WTC11 (cell line): ENCODE measurements at regions not wholly inside any gene's neighbourhood (a gene's known extent, or its start where the extent isn't known, plus 50 kb on each side); places are given as distances from the start of the nearest gene placed in this dataset.

Experiments used
- ATAC-seq: fragments of 200-7000 bp; cut with Tn5 transposase; 2 replicates; pipeline ENCODE4 v1.10.0; 2021; ENCODE audit warnings: mild to moderate bottlenecking, moderate library complexity
- CTCF ChIA-PET: fragments of 300-600 bp; sonication (Branson Sonifier 250); formaldehyde crosslinking; loops from one replicate; lab custom pipeline; 2021; ENCODE audit warnings: antibody characterized with exemption; lab: Charles Lee
- POLR2A ChIA-PET: fragments of 350-600 bp; sonication (Branson Sonifier 250); formaldehyde crosslinking; loops from one replicate; lab custom pipeline; 2021; ENCODE audit warnings: antibody characterized with exemption; lab: Charles Lee
- DNase-seq: peaks from one replicate; pipeline ENCODE4 v3.0.0; 2021; ENCODE audit warnings: low spot score
- H3K27ac Mint-ChIP-seq: 2 replicates; pipeline ENCODE4 v1.8.0; 2021; ENCODE audit warnings: mixed read lengths
- H3K27me3 Mint-ChIP-seq: 2 replicates; pipeline ENCODE4 v1.8.0; 2021; ENCODE audit warnings: low read depth, mild to moderate bottlenecking, moderate library complexity, mixed read lengths
- H3K36me3 Mint-ChIP-seq: 2 replicates; pipeline ENCODE4 v1.8.0; 2021; ENCODE audit warnings: mixed read lengths
- H3K4me1 Mint-ChIP-seq: 2 replicates; pipeline ENCODE4 v1.8.0; 2022; ENCODE audit warnings: mixed read lengths
- H3K4me3 Mint-ChIP-seq: 2 replicates; pipeline ENCODE4 v1.8.0; 2021; ENCODE audit warnings: mild to moderate bottlenecking, moderate library complexity, mixed read lengths
- H3K9me3 Mint-ChIP-seq: 2 replicates; pipeline ENCODE4 v1.8.0; 2021; ENCODE audit warnings: mixed read lengths
- AFF4 ChIP-seq: sonication (generic); formaldehyde crosslinking; IDR thresholded peaks from 2 replicates; pipeline ENCODE4 v1.8.1; 2023; ENCODE audit warnings: mild to moderate bottlenecking, missing genetic modification reagents, borderline replicate concordance
- ATF6 ChIP-seq: sonication (generic); formaldehyde crosslinking; IDR thresholded peaks from 2 replicates; pipeline ENCODE4 v1.8.1; 2023; ENCODE audit warnings: mild to moderate bottlenecking, missing genetic modification reagents
- CREM ChIP-seq: sonication (generic); formaldehyde crosslinking; IDR thresholded peaks from 2 replicates; pipeline ENCODE4 v1.8.1; 2022; ENCODE audit warnings: mild to moderate bottlenecking, missing genetic modification reagents, moderate library complexity
- E2F1 ChIP-seq: sonication (generic); formaldehyde crosslinking; IDR thresholded peaks from 2 replicates; pipeline ENCODE4 v1.8.0; 2022; ENCODE audit warnings: mild to moderate bottlenecking, missing genetic modification reagents
- HMGA2 ChIP-seq: fragments of 250-450 bp; sonication (Bioruptor Pico); IDR thresholded peaks from 2 replicates; pipeline ENCODE4 v1.4.0; 2021; ENCODE audit warnings: mild to moderate bottlenecking, moderate library complexity
- MYBL2 ChIP-seq: sonication (generic); formaldehyde crosslinking; IDR thresholded peaks from 2 replicates; pipeline ENCODE4 v1.8.1; 2023; ENCODE audit warnings: mild to moderate bottlenecking, moderate library complexity, missing genetic modification reagents
- PRDM15 ChIP-seq: sonication (generic); formaldehyde crosslinking; IDR thresholded peaks from 2 replicates; pipeline ENCODE4 v1.8.0; 2022; ENCODE audit warnings: missing genetic modification reagents
- RELA ChIP-seq: sonication (generic); formaldehyde crosslinking; IDR thresholded peaks from 2 replicates; pipeline ENCODE4 v1.8.1; 2022; ENCODE audit warnings: missing genetic modification reagents, mild to moderate bottlenecking, borderline replicate concordance
- SOX15 ChIP-seq: fragments of 250-450 bp; sonication (Bioruptor Pico); IDR thresholded peaks from 2 replicates; pipeline ENCODE4 v1.9.0; 2021; ENCODE audit warnings: mild to moderate bottlenecking
- TP53 ChIP-seq: sonication (generic); formaldehyde crosslinking; IDR thresholded peaks from 2 replicates; pipeline ENCODE4 v1.8.1; 2023; ENCODE audit warnings: mild to moderate bottlenecking, missing genetic modification reagents
- ZNF121 ChIP-seq: sonication (generic); formaldehyde crosslinking; IDR thresholded peaks from 2 replicates; pipeline ENCODE4 v1.8.0; 2023; ENCODE audit warnings: missing genetic modification reagents
- ZNF263 ChIP-seq: sonication (generic); formaldehyde crosslinking; IDR thresholded peaks from 2 replicates; pipeline ENCODE4 v1.8.1; 2022; ENCODE audit warnings: low read depth, mild to moderate bottlenecking, moderate library complexity, missing genetic modification reagents
- TF ChIP-seq, protein P1 (sequence below): fragments of 250-450 bp; sonication (Bioruptor Pico); IDR thresholded peaks from 2 replicates; pipeline ENCODE4 v1.9.0; 2021; ENCODE audit warnings: mild to moderate bottlenecking
- TF ChIP-seq, protein P2 (sequence below): fragments of 200-600 bp; IDR thresholded peaks from 2 replicates; pipeline ENCODE4 v1.8.0; 2022; ENCODE audit warnings: antibody characterized with exemption

DNA sequence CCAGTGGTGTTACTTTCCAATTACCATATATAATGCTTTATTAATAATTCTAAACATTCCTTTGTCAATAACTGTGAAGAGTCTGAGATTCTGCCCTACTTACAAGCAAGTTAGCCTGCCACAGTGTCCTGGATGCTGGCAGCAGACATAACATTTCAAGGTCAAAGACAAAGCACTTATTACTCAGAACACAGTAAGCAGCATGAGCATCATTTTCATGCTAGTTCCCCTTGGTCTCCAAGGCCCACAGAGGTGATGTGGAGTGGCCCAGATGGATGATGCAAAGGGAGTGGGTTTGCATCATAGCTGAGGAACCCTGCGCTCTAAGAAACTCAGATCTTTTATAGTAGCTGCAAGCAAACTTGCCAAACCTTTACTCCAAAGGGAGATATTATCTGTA, 349.7 kb downstream of the ZEB2 start (continued):
- TF ChIP-seq E2F1 (CRISPR knock-in tag) (no peak), ATF6 (CRISPR knock-in tag) (no peak)

- no peak for ATAC-seq
- H3K4me3 Mint-ChIP-seq = no peak overlapping the region
- H3K9me3 Mint-ChIP-seq = no peaks in the 10 kb centered on the region
- no peak for TF ChIP-seq MYBL2 (CRISPR knock-in tag)
- TF ChIP-seq CREM (CRISPR knock-in tag) = no peak
- TF ChIP-seq, protein P1, sequence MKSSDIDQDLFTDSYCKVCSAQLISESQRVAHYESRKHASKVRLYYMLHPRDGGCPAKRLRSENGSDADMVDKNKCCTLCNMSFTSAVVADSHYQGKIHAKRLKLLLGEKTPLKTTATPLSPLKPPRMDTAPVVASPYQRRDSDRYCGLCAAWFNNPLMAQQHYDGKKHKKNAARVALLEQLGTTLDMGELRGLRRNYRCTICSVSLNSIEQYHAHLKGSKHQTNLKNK (CRISPR knock-in tag) = no peak
- no peak for TF ChIP-seq PRDM15 (CRISPR knock-in tag)
- no peak for TF ChIP-seq AFF4 (CRISPR knock-in tag)
- no peak for TF ChIP-seq ZNF263 (CRISPR knock-in tag)
- no peak for TF ChIP-seq RELA
- no peak for TF ChIP-seq TP53
- no peak for TF ChIP-seq SOX15 (CRISPR knock-in tag)
- TF ChIP-seq, protein P2, sequence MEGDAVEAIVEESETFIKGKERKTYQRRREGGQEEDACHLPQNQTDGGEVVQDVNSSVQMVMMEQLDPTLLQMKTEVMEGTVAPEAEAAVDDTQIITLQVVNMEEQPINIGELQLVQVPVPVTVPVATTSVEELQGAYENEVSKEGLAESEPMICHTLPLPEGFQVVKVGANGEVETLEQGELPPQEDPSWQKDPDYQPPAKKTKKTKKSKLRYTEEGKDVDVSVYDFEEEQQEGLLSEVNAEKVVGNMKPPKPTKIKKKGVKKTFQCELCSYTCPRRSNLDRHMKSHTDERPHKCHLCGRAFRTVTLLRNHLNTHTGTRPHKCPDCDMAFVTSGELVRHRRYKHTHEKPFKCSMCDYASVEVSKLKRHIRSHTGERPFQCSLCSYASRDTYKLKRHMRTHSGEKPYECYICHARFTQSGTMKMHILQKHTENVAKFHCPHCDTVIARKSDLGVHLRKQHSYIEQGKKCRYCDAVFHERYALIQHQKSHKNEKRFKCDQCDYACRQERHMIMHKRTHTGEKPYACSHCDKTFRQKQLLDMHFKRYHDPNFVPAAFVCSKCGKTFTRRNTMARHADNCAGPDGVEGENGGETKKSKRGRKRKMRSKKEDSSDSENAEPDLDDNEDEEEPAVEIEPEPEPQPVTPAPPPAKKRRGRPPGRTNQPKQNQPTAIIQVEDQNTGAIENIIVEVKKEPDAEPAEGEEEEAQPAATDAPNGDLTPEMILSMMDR = no peak
- TF ChIP-seq HMGA2 (CRISPR knock-in tag) = no peak
- no peak for TF ChIP-seq ZNF121
- TF ChIP-seq, all 79 proteins: peak for 0
- POLR2A ChIA-PET = no interaction called here
- CTCF ChIA-PET = no interaction called here
- Mint-ChIP-seq H3K27me3 (no peaks in the 10 kb centered on the region), H3K27ac (no peak overlapping the region), H3K4me1 (peaks cover 6% of the 10 kb centered on the region), H3K36me3 (no peaks in the 10 kb centered on the region)
- DNase-seq = no peak
These were observed 353.2 kb downstream of the ZEB2 start for GRCh38 chr2:144166743-144167142.
